ENCODE measurements at regions not wholly inside any gene's neighbourhood (a gene's known extent, or its start where the extent isn't known, plus 50 kb on each side); places are given as distances from the start of the nearest gene placed in this dataset.
"Not testable (repeated sequence)": the region's sequence is repeated elsewhere in the genome, so short reads cannot be mapped to it uniquely, and the experiment has no call there.

DNA sequence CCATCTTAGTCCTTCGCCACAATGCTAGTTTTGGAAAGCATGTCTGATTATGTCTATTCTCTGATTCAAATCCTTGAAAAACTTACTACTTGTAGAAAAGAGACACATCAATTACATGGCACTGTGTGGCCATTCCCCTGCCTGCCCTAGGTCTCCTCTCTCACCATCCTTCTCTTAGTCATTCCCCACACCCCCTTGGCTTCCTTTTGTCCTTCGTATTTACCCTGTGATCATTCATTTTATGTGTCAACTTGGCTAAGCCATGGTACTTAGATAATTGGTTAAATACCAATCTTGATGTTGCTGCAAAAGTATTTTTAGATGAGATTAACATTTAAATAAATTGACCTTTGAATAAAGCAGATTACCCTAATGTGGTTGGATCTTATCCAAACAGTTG, 122.9 kb upstream of the CDH11 start:
- Histone ChIP-seq H3K4me3 (no peak overlapping the region), H3K9me3 (no peaks in the 10 kb centered on the region), H3K4me1 (ENCODE audit: low read depth) (no peaks in the 10 kb centered on the region), H3K36me3 (ENCODE audit: low read depth) (no peaks in the 10 kb centered on the region)
- intact Hi-C loops (cut with DNase I, micrococcal nuclease), result no loop called here
- ATAC-seq (no peak), DNase-seq (no peak)
- TF ChIP-seq, protein P1, sequence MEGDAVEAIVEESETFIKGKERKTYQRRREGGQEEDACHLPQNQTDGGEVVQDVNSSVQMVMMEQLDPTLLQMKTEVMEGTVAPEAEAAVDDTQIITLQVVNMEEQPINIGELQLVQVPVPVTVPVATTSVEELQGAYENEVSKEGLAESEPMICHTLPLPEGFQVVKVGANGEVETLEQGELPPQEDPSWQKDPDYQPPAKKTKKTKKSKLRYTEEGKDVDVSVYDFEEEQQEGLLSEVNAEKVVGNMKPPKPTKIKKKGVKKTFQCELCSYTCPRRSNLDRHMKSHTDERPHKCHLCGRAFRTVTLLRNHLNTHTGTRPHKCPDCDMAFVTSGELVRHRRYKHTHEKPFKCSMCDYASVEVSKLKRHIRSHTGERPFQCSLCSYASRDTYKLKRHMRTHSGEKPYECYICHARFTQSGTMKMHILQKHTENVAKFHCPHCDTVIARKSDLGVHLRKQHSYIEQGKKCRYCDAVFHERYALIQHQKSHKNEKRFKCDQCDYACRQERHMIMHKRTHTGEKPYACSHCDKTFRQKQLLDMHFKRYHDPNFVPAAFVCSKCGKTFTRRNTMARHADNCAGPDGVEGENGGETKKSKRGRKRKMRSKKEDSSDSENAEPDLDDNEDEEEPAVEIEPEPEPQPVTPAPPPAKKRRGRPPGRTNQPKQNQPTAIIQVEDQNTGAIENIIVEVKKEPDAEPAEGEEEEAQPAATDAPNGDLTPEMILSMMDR (IDR thresholded peaks at IDR 0.05), result no peak

DNA sequence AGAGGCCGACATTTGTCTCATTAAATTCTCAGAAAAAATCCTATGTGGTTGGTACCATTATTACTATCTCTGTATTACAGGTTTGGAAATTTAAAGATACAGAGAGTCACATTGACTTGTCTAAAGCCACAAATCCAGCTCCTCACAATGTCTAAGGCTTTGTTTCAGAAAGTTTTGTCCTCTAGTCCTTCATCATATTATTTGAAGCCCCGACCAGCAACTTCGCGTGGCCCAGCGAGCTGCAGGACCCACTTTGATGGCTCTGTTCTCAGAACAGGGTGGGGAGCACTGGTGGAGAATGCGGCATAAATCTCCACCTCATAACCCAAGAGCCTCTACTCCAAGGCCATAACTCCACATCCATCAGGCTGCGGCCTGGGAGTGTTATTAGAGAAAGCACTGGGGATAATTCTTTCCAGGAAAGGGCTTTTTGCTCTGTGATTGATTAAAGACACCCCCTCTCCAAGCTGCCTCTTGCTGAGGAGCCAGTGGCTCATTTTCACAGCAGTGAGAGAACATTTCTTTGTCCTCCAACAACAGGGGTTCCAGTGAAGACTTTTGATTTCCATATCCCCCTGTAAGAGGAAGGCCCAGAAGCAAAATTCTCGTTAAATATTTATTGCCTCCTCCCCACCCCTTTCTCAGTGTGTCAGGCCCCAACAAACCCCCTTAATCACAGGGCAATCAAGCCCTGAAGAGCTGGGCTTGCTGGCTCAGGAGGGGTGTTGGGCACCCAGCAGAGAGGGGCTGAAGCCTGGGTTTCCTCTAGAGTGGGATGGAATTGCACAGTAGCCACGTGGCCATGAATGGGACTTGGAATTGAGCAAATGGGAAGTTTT, 113.7 kb upstream of the CDH11 start:
- H3K4me3 ChIP-seq, result no peak overlapping the region
- no peaks in the 10 kb centered on the region for H3K4me1 ChIP-seq (ENCODE audit: low read depth)
- intact Hi-C loops (cut with DNase I, micrococcal nuclease), result no loop called here
- DNase-seq, result no peak
- ATAC-seq, result no peak
- no peaks in the 10 kb centered on the region for H3K36me3 ChIP-seq (ENCODE audit: low read depth)
- H3K9me3 ChIP-seq, result no peaks in the 10 kb centered on the region
- TF ChIP-seq, protein P1 (IDR thresholded peaks at IDR 0.05), result no peak

DNA sequence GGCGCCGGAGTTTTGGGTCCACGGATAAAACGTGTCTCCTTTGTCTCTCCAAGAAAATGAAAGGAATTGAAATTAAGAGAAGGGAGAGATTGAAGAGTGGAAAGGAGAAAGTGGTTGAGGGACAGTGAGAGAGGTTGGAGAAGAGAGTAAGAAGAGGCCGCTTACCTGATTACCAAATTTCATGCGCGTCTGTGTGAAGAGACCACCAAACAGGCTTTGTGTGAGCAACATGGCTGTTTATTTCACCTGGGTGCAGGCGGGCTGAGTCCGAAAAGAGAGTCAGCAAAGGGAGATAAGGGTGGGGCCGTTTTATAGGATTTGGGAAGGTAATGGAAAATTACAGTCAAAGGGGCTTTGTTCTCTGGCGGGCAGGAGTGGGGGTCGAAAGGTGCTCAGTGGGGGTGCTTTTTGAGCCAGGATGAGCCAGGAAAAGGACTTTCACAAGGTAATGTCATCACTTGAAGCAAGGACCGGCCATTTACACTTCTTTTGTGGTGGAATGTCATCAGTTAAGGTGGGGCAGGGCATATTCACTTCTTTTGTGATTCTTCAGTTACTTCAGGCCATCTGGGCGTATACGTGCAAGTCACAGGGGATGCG, 113.0 kb upstream of the CDH11 start:
- ATAC-seq; H3K4me3 ChIP-seq; intact Hi-C loops (cut with DNase I, micrococcal nuclease); DNase-seq; H3K4me1 ChIP-seq (ENCODE audit: low read depth); H3K36me3 ChIP-seq (ENCODE audit: low read depth); H3K9me3 ChIP-seq: not testable (repeated sequence)

GRCh38 chr16:65229191-65229662, 107.4 kb upstream of the CDH11 start:
- intact Hi-C loops (cut with DNase I, micrococcal nuclease), result no loop called here
- DNase-seq (no peak), ATAC-seq (no peak)
- Histone ChIP-seq H3K4me3 (no peak overlapping the region), H3K9me3 (no peaks in the 10 kb centered on the region), H3K36me3 (ENCODE audit: low read depth) (no peaks in the 10 kb centered on the region), H3K4me1 (ENCODE audit: low read depth) (no peaks in the 10 kb centered on the region)
- TF ChIP-seq, protein P1 (IDR thresholded peaks at IDR 0.05), result no peak

DNA sequence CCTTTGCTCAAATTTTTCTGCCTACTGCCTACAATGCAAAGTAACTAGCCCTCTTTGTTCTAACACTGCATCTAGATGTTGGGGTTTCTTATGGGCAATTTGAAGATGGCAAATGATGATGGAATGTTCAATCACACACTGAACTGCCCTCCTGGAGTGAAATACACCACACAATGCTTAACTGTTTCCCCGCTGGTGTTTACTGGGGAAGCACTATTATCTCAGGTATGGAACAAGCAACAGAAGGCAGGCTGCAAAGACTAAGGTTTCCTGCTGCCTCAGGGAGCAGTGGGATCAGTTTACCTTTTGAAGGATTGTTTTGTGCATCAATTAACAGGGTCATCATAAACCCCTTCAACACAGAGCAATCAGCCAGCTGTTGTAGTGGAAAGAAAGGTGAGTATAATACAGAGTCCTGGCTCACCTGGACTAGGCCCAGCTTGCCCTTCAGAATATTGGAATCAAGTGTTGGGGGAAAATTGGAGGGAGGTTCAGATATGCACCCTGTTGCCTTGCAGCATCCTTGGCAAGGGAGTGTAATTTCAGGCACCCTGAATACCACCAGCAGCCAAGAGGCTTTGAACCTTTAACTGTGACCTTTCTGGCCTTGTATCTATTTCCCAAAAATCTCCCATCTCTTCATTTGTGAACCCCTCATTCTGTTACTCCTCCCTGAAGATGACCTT, 105.4 kb upstream of the CDH11 start:
- DNase-seq (no peak), ATAC-seq (no peak)
- Histone ChIP-seq H3K4me3 (no peak overlapping the region), H3K9me3 (no peaks in the 10 kb centered on the region), H3K4me1 (ENCODE audit: low read depth) (no peaks in the 10 kb centered on the region), H3K36me3 (ENCODE audit: low read depth) (no peaks in the 10 kb centered on the region)
- TF ChIP-seq, protein P1 (IDR thresholded peaks at IDR 0.05), result no peak
- intact Hi-C loops (cut with DNase I, micrococcal nuclease), result no loop called here

DNA sequence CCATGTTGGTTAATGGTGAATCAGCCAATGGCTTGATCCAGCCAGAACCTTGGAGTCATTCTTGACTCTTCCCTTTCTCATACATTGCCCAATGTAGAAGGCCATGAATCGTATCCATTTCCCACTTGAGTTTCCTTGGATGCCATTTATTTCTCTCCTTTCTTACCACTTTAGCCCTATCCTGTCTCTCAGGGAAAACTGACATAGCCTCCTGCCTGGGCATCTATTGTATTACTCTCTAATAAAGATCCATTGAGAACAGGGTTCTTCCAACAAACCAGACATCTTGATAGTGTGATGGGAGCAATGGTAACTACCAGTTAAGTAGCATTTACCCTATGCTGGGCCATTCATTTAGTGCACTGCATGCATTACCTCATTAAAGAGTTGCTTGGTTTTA, 104.2 kb upstream of the CDH11 start:
- DNase-seq (no peak), ATAC-seq (no peak)
- TF ChIP-seq, protein P1 (IDR thresholded peaks at IDR 0.05), result no peak
- Histone ChIP-seq H3K4me3 (no peak overlapping the region), H3K4me1 (ENCODE audit: low read depth) (no peaks in the 10 kb centered on the region), H3K36me3 (ENCODE audit: low read depth) (no peaks in the 10 kb centered on the region), H3K9me3 (no peaks in the 10 kb centered on the region)
- intact Hi-C loops (cut with DNase I, micrococcal nuclease), result no loop called here
